A549 (cell line): ENCODE measurements at regions not wholly inside any gene's neighbourhood (a gene's known extent, or its start where the extent isn't known, plus 50 kb on each side); places are given as distances from the start of the nearest gene placed in this dataset.

Experiments used
- ATAC-seq, 2 experiments: fragments of 200-7000 bp in 1 of 2; fragments of >200 bp in 1 of 2; cut with Nextera tagmentation in 1 of 2; cut with Tn5 transposase in 1 of 2; 3 replicates each; pipeline versions ENCODE4 v1.8.0 to v1.9.1; 2018 to 2020; ENCODE audit warnings: mild to moderate bottlenecking in 1 of 2, moderate library complexity in 1 of 2
- CTCF ChIA-PET: fragments of 300-600 bp; sonication (Branson Sonifier 250); formaldehyde crosslinking; extraction: SDS; loops from one replicate; lab custom pipeline; 2021; ENCODE audit warnings: antibody characterized with exemption, inconsistent platforms; lab: Yijun Ruan, JAX
- POLR2A ChIA-PET: fragments of 350-600 bp; formaldehyde crosslinking; extraction: SDS; loops from one replicate; lab custom pipeline; 2021; ENCODE audit warnings: antibody characterized with exemption, inconsistent platforms; lab: Yijun Ruan, JAX
- DNase-seq, 2 experiments: peaks; one replicate each; pipeline versions ENCODE4 v3.0.0 to v3.0.0-alpha.2; 2011 to 2016; ENCODE audit warnings: low read depth in 1 of 2, low spot score in 1 of 2
- FAIRE-seq: peaks from 2 replicates; lab custom pipeline; 2011; peaks lifted over from hg19 to GRCh38; lab: Jason Lieb, UNC
- H3K27ac ChIP-seq, 2 experiments: fragments of >200 bp; sonication (Bioruptor Twin); formaldehyde crosslinking; 3 replicates each; pipeline ENCODE4 v1.5.1; 2016 to 2017
- H3K4me1 ChIP-seq: fragments of >200 bp; sonication (Bioruptor Twin); formaldehyde crosslinking; 3 replicates; pipeline ENCODE4 v1.6.1; 2016
- H3K4me2 ChIP-seq: fragments of >200 bp; sonication (Bioruptor Twin); formaldehyde crosslinking; 3 replicates; pipeline ENCODE4 v1.6.1; 2016
- H3K4me3 ChIP-seq: fragments of >200 bp; sonication (Bioruptor Twin); formaldehyde crosslinking; 3 replicates; pipeline ENCODE4 v1.5.1; 2016
- H3K9me3 ChIP-seq: fragments of >200 bp; sonication (Bioruptor Twin); formaldehyde crosslinking; 3 replicates; pipeline ENCODE4 v1.6.1; 2016
- BHLHE40 ChIP-seq: IDR thresholded peaks from 2 replicates; pipeline ENCODE4 v1.6.1; 2012; ENCODE audit warnings: low read depth, low read length, inconsistent platforms
- CBX2 ChIP-seq: fragments of 200-600 bp; sonication (generic); IDR thresholded peaks from 2 replicates; pipeline ENCODE4 v1.6.1; 2016; ENCODE audit warnings: low read depth, mild to moderate bottlenecking, borderline replicate concordance
- CHD4 ChIP-seq: fragments of 200-600 bp; sonication (generic); IDR thresholded peaks from 2 replicates; pipeline ENCODE4 v1.6.1; 2016; ENCODE audit warnings: antibody characterized with exemption, mild to moderate bottlenecking, borderline replicate concordance
- EHMT2 ChIP-seq: fragments of 200-600 bp; sonication (generic); IDR thresholded peaks from 2 replicates; pipeline ENCODE4 v1.6.1; 2016; ENCODE audit warnings: antibody characterized with exemption, low read depth, mild to moderate bottlenecking, moderate library complexity
- HEYL ChIP-seq: fragments of 250-450 bp; sonication (Bioruptor Pico); IDR thresholded peaks from 2 replicates; pipeline ENCODE4 v1.8.0; 2021; ENCODE audit warnings: mild to moderate bottlenecking, moderate library complexity
- HOXB13 ChIP-seq: fragments of 250-450 bp; sonication (Bioruptor Pico); IDR thresholded peaks from 2 replicates; pipeline ENCODE4 v1.5.0; 2020; ENCODE audit warnings: low read depth, mild to moderate bottlenecking, moderate library complexity
- KDM1A ChIP-seq: fragments of 200-600 bp; sonication (generic); IDR thresholded peaks from 2 replicates; pipeline ENCODE4 v1.6.1; 2016; ENCODE audit warnings: low read depth, mild to moderate bottlenecking
- MAFK ChIP-seq: fragments of 450-650 bp; IDR thresholded peaks from 2 replicates; pipeline ENCODE4 v1.6.1; 2014; ENCODE audit not compliant: partially characterized antibody
- NPAS2 ChIP-seq: fragments of 250-450 bp; sonication (Bioruptor Pico); IDR thresholded peaks from 2 replicates; pipeline ENCODE4 v1.8.0; 2022; ENCODE audit warnings: mild to moderate bottlenecking, moderate library complexity, borderline replicate concordance
- PHF8 ChIP-seq: fragments of 200-600 bp; sonication (generic); IDR thresholded peaks from 2 replicates; pipeline ENCODE4 v1.6.1; 2016; ENCODE audit warnings: low read depth, mild to moderate bottlenecking, antibody characterized with exemption, moderate library complexity, borderline replicate concordance
- RAD21 ChIP-seq, 2 experiments: fragments of >200 bp in 1 of 2; sonication (Bioruptor Twin) in 1 of 2; formaldehyde crosslinking in 1 of 2; IDR thresholded peaks in 1 of 2; conservative IDR thresholded peaks in 1 of 2; 2 replicates in 1 of 2; 3 replicates in 1 of 2; pipeline ENCODE4 v1.6.1; 2012 to 2018; ENCODE audit warnings: inconsistent platforms in 1 of 2
- RFX5 ChIP-seq: fragments of 450-650 bp; IDR thresholded peaks from 2 replicates; pipeline ENCODE4 v1.7.1; 2014; ENCODE audit warnings: antibody characterized with exemption, mild to moderate bottlenecking, moderate library complexity
- RNF2 ChIP-seq: fragments of 200-600 bp; sonication (generic); IDR thresholded peaks from 2 replicates; pipeline ENCODE4 v1.6.1; 2016; ENCODE audit warnings: low read depth, mild to moderate bottlenecking, antibody characterized with exemption, moderate library complexity, borderline replicate concordance
- TFCP2L1 ChIP-seq: fragments of 250-450 bp; sonication (Bioruptor Pico); IDR thresholded peaks from 2 replicates; pipeline ENCODE4 v1.5.0; 2021; ENCODE audit warnings: mild to moderate bottlenecking
- ZC3H11A ChIP-seq: fragments of 450-650 bp; IDR thresholded peaks from 2 replicates; pipeline ENCODE4 v1.6.1; 2014; ENCODE audit warnings: antibody characterized with exemption, mild to moderate bottlenecking
- ZNF302 ChIP-seq: fragments of 250-450 bp; sonication (Bioruptor Pico); IDR thresholded peaks from 2 replicates; pipeline ENCODE4 v1.9.0; 2021; ENCODE audit warnings: inconsistent platforms, mild to moderate bottlenecking, moderate library complexity
- WGBS: methylation state at CpG from one replicate; pipeline ENCODE4 v1.1.6; 2017; ENCODE audit errors: missing lambda C conversion rate; 5-methylcytosine and 5-hydroxymethylcytosine counted together
- TF ChIP-seq, protein P1 (sequence below): fragments of 150-350 bp; IDR thresholded peaks from 2 replicates; pipeline ENCODE4 v1.6.1; 2014; ENCODE audit warnings: low read depth, mild to moderate bottlenecking, low read length
- TF ChIP-seq, protein P2 (sequence below): fragments of 450-650 bp; IDR thresholded peaks from 2 replicates; pipeline ENCODE4 v1.6.1; 2014; ENCODE audit warnings: antibody characterized with exemption
- TF ChIP-seq, protein P3 (sequence below): fragments of 200-600 bp; sonication (generic); IDR thresholded peaks from 2 replicates; pipeline ENCODE4 v1.6.1; 2016; ENCODE audit warnings: antibody characterized with exemption, mild to moderate bottlenecking, moderate library complexity

- H3K4me1 ChIP-seq: no peaks in the 10 kb centered on the region
- no peak for ATAC-seq
- CTCF ChIA-PET: no interaction called here
- POLR2A ChIA-PET: no interaction called here
- H3K9me3 ChIP-seq: no peaks in the 10 kb centered on the region
- FAIRE-seq: no peak
- H3K27ac ChIP-seq: no peak overlapping the region
- TF ChIP-seq ZC3H11A: no peak
- TF ChIP-seq CHD4: no peak
- TF ChIP-seq TFCP2L1 (CRISPR knock-in tag): no peak
- TF ChIP-seq KDM1A: no peak
- TF ChIP-seq EHMT2: no peak
- TF ChIP-seq CBX2: no peak
- no peak for TF ChIP-seq HEYL (CRISPR knock-in tag)
- TF ChIP-seq PHF8: no peak
- TF ChIP-seq ZNF302 (CRISPR knock-in tag): no peak
- no peak for TF ChIP-seq HOXB13
- TF ChIP-seq RFX5: no peak
- TF ChIP-seq NPAS2 (CRISPR knock-in tag): no peak
- TF ChIP-seq, protein P1, sequence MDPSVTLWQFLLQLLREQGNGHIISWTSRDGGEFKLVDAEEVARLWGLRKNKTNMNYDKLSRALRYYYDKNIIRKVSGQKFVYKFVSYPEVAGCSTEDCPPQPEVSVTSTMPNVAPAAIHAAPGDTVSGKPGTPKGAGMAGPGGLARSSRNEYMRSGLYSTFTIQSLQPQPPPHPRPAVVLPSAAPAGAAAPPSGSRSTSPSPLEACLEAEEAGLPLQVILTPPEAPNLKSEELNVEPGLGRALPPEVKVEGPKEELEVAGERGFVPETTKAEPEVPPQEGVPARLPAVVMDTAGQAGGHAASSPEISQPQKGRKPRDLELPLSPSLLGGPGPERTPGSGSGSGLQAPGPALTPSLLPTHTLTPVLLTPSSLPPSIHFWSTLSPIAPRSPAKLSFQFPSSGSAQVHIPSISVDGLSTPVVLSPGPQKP: no peak
- no peak for TF ChIP-seq BHLHE40
- TF ChIP-seq MAFK: no peak
- TF ChIP-seq, protein P2, sequence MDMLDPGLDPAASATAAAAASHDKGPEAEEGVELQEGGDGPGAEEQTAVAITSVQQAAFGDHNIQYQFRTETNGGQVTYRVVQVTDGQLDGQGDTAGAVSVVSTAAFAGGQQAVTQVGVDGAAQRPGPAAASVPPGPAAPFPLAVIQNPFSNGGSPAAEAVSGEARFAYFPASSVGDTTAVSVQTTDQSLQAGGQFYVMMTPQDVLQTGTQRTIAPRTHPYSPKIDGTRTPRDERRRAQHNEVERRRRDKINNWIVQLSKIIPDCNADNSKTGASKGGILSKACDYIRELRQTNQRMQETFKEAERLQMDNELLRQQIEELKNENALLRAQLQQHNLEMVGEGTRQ: no peak
- H3K4me3 ChIP-seq: no peak overlapping the region
- WGBS: 40% methylated on average over 3 of the region's 9 CpGs
- DNase-seq: no peak
- no peak overlapping the region for H3K4me2 ChIP-seq
Measured at GRCh38 chrX:69323786-69324720, 158.8 kb upstream of the PJA1 start.

- no peaks in the 10 kb centered on the region for H3K4me1 ChIP-seq
- no peak overlapping the region for H3K4me3 ChIP-seq
- no peak overlapping the region for H3K27ac ChIP-seq
- TF ChIP-seq RAD21 (conservative IDR thresholded peaks at IDR 0.05 in 1 of 2, IDR thresholded peaks at IDR 0.05 in 1 of 2) (no peak), HEYL (CRISPR knock-in tag) (no peak), RNF2 (no peak)
- TF ChIP-seq, protein P3, sequence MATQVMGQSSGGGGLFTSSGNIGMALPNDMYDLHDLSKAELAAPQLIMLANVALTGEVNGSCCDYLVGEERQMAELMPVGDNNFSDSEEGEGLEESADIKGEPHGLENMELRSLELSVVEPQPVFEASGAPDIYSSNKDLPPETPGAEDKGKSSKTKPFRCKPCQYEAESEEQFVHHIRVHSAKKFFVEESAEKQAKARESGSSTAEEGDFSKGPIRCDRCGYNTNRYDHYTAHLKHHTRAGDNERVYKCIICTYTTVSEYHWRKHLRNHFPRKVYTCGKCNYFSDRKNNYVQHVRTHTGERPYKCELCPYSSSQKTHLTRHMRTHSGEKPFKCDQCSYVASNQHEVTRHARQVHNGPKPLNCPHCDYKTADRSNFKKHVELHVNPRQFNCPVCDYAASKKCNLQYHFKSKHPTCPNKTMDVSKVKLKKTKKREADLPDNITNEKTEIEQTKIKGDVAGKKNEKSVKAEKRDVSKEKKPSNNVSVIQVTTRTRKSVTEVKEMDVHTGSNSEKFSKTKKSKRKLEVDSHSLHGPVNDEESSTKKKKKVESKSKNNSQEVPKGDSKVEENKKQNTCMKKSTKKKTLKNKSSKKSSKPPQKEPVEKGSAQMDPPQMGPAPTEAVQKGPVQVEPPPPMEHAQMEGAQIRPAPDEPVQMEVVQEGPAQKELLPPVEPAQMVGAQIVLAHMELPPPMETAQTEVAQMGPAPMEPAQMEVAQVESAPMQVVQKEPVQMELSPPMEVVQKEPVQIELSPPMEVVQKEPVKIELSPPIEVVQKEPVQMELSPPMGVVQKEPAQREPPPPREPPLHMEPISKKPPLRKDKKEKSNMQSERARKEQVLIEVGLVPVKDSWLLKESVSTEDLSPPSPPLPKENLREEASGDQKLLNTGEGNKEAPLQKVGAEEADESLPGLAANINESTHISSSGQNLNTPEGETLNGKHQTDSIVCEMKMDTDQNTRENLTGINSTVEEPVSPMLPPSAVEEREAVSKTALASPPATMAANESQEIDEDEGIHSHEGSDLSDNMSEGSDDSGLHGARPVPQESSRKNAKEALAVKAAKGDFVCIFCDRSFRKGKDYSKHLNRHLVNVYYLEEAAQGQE: no peak
- WGBS: 13% methylated on average over 3 of the region's 3 CpGs
- POLR2A ChIA-PET: no interaction called here
- FAIRE-seq (no peak), DNase-seq (no peak), ATAC-seq (no peak)
- CTCF ChIA-PET: no interaction called here
- no peak overlapping the region for H3K4me2 ChIP-seq
- H3K9me3 ChIP-seq: no peaks in the 10 kb centered on the region
Measured at GRCh38 chrX:69321789-69322188, 156.5 kb upstream of the PJA1 start.
